Uterus (tissue), 3 donors: ENCODE measurements at regions not wholly inside any gene's neighbourhood (a gene's known extent, or its start where the extent isn't known, plus 50 kb on each side); places are given as distances from the start of the nearest gene placed in this dataset.

Source experiments
- DNase-seq, 2 donors: peaks; one replicate each; pipeline ENCODE4 v3.0.0-alpha.2; 2019 to 2020
- H3K27ac ChIP-seq, 2 donors: fragments of 200-600 bp; sonication (generic); 1 replicate in 1 of 2; 2 replicates in 1 of 2; pipeline ENCODE4 v1.5.1; 2016 to 2018
- H3K27me3 ChIP-seq, 2 donors: fragments of 200-600 bp; sonication (generic); one replicate each; pipeline ENCODE4 v1.5.1; 2018 to 2019; ENCODE audit warnings: control low read depth in 1 of 2
- H3K36me3 ChIP-seq, 2 donors: fragments of 200-600 bp; sonication (generic); one replicate each; pipeline ENCODE4 v1.5.1; 2019; ENCODE audit warnings: control low read depth in 1 of 2
- H3K4me1 ChIP-seq, 2 donors: fragments of 200-600 bp; sonication (generic); one replicate each; pipeline ENCODE4 v1.5.1; 2018 to 2019; ENCODE audit warnings: control low read depth in 1 of 2
- H3K4me3 ChIP-seq, 2 donors: fragments of 200-600 bp; sonication (generic); 1 replicate in 1 of 2; 2 replicates in 1 of 2; pipeline ENCODE4 v1.5.1; 2018 to 2019; ENCODE audit warnings: mild to moderate bottlenecking in 1 of 2
- H3K9me3 ChIP-seq, 2 donors: fragments of 200-600 bp; sonication (generic); one replicate each; pipeline ENCODE4 v1.5.1; 2019; ENCODE audit warnings: control low read depth in 1 of 2
- CTCF ChIP-seq, 4 experiments: fragments of 200-600 bp in 2 of 4; fragments of 450-650 bp in 2 of 4; sonication (generic) in 2 of 4; IDR thresholded peaks; one replicate each; pipeline ENCODE4 v1.5.1; 2016 to 2019; ENCODE audit warnings: antibody characterized with exemption in 4 of 4, mild to moderate bottlenecking in 2 of 4, moderate library complexity in 1 of 4
- POLR2A ChIP-seq, 2 donors: fragments of 450-650 bp; IDR thresholded peaks; one replicate each; pipeline ENCODE4 v1.6.1; 2016; ENCODE audit warnings: antibody characterized with exemption in 2 of 2, mild to moderate bottlenecking in 1 of 2, moderate library complexity in 1 of 2
- intact Hi-C: fragments of 100-400 bp; cut with DNase I; formaldehyde crosslinking; loops from one replicate; pipeline ENCODE4 v1.15.1; 2023; ENCODE audit warnings: low total_unique reads
- donor health status: DM: yes; HTN: yes; CAD: no.

DNA sequence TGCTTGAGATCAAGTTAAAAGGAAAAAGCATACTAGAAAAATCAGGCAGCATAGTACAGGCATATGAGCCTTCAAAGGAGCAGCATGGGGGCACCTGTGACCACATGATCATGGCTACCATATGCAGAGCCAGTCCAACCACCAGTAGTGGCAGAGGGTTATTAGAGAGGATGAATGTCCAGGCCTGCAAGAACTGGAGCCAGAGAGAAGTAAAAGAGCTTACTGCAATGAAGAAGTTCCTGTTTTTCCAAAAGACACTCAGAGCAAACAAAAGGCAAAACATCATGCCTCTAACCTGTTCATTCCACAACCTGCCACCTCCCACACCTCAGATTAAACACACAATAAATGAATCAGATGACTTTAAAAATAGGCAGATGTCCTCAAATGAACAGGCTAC is 99.6 kb upstream of the NAMPT start:
- no peak overlapping the region for H3K4me3 ChIP-seq
- no peaks in the 10 kb centered on the region for H3K4me1 ChIP-seq
- no peaks in the 10 kb centered on the region for H3K27me3 ChIP-seq
- TF ChIP-seq CTCF (IDR thresholded peaks at IDR 0.05) (no peak), POLR2A (IDR thresholded peaks at IDR 0.05) (no peak)
- DNase-seq = no peak
- no peak overlapping the region for H3K27ac ChIP-seq
- H3K9me3 ChIP-seq = no peaks in the 10 kb centered on the region
- intact Hi-C loops = no loop called here
- no peaks in the 10 kb centered on the region for H3K36me3 ChIP-seq

DNA sequence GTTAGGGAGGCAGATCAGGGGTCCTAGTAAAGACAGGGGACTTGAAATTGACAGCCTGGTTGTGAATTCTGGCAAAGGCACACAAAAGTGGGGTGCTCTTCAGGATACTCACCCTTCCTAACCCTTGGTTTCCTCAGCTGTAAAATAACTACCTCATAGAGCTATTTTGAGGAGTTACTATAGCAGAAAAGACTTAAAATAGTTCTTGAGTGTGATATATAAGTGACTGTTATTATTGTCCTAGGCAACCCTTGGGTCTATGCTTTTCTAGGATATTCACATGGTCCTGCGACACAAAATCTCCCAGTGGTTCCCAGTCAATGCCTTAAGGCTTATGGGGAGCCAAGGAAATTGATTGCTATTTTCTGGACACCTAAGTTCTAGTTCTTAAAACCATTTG is 98.1 kb upstream of the NAMPT start:
- H3K27ac ChIP-seq = no peak overlapping the region
- no peaks in the 10 kb centered on the region for H3K27me3 ChIP-seq
- DNase-seq = no peak
- no peak overlapping the region for H3K4me3 ChIP-seq
- no peaks in the 10 kb centered on the region for H3K9me3 ChIP-seq
- intact Hi-C loops = no loop called here
- H3K36me3 ChIP-seq = no peaks in the 10 kb centered on the region
- TF ChIP-seq CTCF (IDR thresholded peaks at IDR 0.05) = no peak
- no peak for TF ChIP-seq POLR2A (IDR thresholded peaks at IDR 0.05)
- no peaks in the 10 kb centered on the region for H3K4me1 ChIP-seq

DNA sequence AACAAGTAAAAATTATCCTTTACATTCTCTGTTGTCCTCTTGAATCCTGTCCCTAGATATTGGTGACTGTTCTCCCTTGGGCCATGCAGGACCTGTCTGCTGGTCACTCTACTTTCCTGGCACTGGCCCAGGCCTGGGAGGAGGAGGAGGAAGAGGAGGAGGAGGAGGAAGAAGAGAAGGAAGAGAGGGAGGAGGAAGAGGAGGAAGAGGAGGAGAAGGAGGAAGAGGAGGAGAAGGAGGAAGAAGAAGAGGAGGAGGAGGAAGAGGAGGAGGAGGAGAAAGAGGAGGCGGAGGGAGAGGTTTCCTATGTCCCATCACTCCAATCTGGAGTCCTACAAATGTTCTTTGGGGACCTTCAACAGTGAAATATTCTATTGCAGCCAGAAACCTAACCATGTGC is 97.3 kb upstream of the NAMPT start:
- Histone ChIP-seq H3K4me1 (no peaks in the 10 kb centered on the region), H3K36me3 (no peaks in the 10 kb centered on the region), H3K9me3 (no peaks in the 10 kb centered on the region), H3K27me3 (no peaks in the 10 kb centered on the region), H3K4me3 (no peak overlapping the region), H3K27ac (no peak overlapping the region)
- intact Hi-C loops = no loop called here
- no peak for TF ChIP-seq CTCF (IDR thresholded peaks at IDR 0.05)
- no peak for TF ChIP-seq POLR2A (IDR thresholded peaks at IDR 0.05)
- DNase-seq = no peak

DNA sequence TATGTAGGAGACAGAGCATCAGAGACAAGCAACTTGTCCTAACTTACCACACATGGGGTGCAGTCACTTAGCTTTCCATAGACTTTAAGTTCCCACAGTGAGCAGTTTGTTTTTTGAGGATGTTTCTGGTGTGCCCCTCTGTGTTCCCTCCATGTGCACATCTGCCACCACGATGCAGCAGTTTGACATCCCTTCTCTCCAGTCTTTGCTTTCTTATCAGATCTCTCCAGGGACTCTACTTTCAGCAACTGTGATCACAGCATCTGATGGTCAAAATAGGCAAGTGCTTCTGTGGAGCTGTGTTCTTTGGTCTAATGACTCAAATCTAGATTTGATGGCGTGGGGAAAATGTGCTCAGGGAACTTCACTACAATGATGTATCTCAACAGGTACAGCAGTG is 96.5 kb upstream of the NAMPT start:
- no peak overlapping the region for H3K27ac ChIP-seq
- TF ChIP-seq CTCF (IDR thresholded peaks at IDR 0.05) (no peak), POLR2A (IDR thresholded peaks at IDR 0.05) (no peak)
- H3K9me3 ChIP-seq = no peaks in the 10 kb centered on the region
- H3K4me3 ChIP-seq = no peak overlapping the region
- no peaks in the 10 kb centered on the region for H3K4me1 ChIP-seq
- no peak for DNase-seq
- H3K27me3 ChIP-seq = no peaks in the 10 kb centered on the region
- no peaks in the 10 kb centered on the region for H3K36me3 ChIP-seq
- intact Hi-C loops = no loop called here

- H3K9me3 ChIP-seq = no peaks in the 10 kb centered on the region
- intact Hi-C loops = no loop called here
- no peak for TF ChIP-seq CTCF (IDR thresholded peaks at IDR 0.05)
- no peak for TF ChIP-seq POLR2A (IDR thresholded peaks at IDR 0.05)
Measured at GRCh38 chr7:106377847-106378361, 93.1 kb upstream of the NAMPT start.

More at GRCh38 chr7:106377847-106378361, 93.1 kb upstream of the NAMPT start:
- Histone ChIP-seq H3K27me3 (no peaks in the 10 kb centered on the region), H3K4me1 (no peaks in the 10 kb centered on the region), H3K27ac (no peak overlapping the region), H3K36me3 (no peaks in the 10 kb centered on the region), H3K4me3 (no peak overlapping the region)
- no peak for DNase-seq
